Neural cell (in vitro differentiated cells): ENCODE measurements at regions not wholly inside any gene's neighbourhood (a gene's known extent, or its start where the extent isn't known, plus 50 kb on each side); places are given as distances from the start of the nearest gene placed in this dataset.

ENCODE experiments used
- H2AFZ ChIP-seq: fragments of 200-600, 300-800 bp; sonication (generic), shearing (Covaris generic); 2 replicates; pipeline ENCODE4 v1.6.0; 2014; ENCODE audit warnings: low read depth, mild to moderate bottlenecking, antibody characterized with exemption, low read length, moderate library complexity
- H3F3A ChIP-seq: fragments of 200-600 bp; shearing (Covaris generic); 2 replicates; pipeline ENCODE4 v1.6.1; 2016; ENCODE audit warnings: mild to moderate bottlenecking, moderate library complexity, mixed read lengths, antibody characterized with exemption, low read length; ENCODE audit not compliant: insufficient read depth, poor library complexity, severe bottlenecking
- H3K27ac ChIP-seq: fragments of 200-600, 300-800 bp; sonication (generic), shearing (Covaris generic); 2 replicates; pipeline ENCODE4 v1.5.1; 2014; ENCODE audit warnings: mild to moderate bottlenecking, low read length, moderate library complexity
- H3K27me3 ChIP-seq: fragments of 300-800, 200-600 bp; sonication (generic), shearing (Covaris generic); 2 replicates; pipeline ENCODE4 v1.6.0; 2014; ENCODE audit warnings: mild to moderate bottlenecking, low read depth, low read length, moderate library complexity; ENCODE audit not compliant: insufficient read depth
- H3K36me3 ChIP-seq: fragments of 300-800, 200-600 bp; sonication (generic), shearing (Covaris generic); 2 replicates; pipeline ENCODE4 v1.5.1; 2014; ENCODE audit warnings: mild to moderate bottlenecking, antibody characterized with exemption, low read length, moderate library complexity; ENCODE audit not compliant: insufficient read depth
- H3K4me2 ChIP-seq: fragments of 300-800, 200-600 bp; sonication (generic), shearing (Covaris generic); 2 replicates; pipeline ENCODE4 v1.6.0; 2014; ENCODE audit warnings: mild to moderate bottlenecking, low read length
- H3K4me3 ChIP-seq: fragments of 300-800, 200-600 bp; sonication (generic), shearing (Covaris generic); 2 replicates; pipeline ENCODE4 v1.5.1; 2014; ENCODE audit warnings: mild to moderate bottlenecking, low read length, moderate library complexity
- H3K79me2 ChIP-seq: fragments of 200-600 bp; shearing (Covaris generic); replicated peaks from 2 replicates; pipeline ENCODE4 v1.6.0; 2014; ENCODE audit warnings: mild to moderate bottlenecking, low read length, moderate library complexity; ENCODE audit not compliant: insufficient read depth
- H3K9ac ChIP-seq: fragments of 300-800, 200-600 bp; sonication (generic), shearing (Covaris generic); 2 replicates; pipeline ENCODE4 v1.6.1; 2016; ENCODE audit warnings: mild to moderate bottlenecking, low read length, mixed read lengths
- H3K9me2 ChIP-seq: fragments of 200-600 bp; shearing (Covaris generic); 2 replicates; pipeline ENCODE4 v1.6.1; 2016; ENCODE audit warnings: mild to moderate bottlenecking, low read length, mixed read lengths; ENCODE audit not compliant: insufficient read depth
- H3K9me3 ChIP-seq: fragments of 200-600, 300-800 bp; sonication (generic), shearing (Covaris generic); 2 replicates; pipeline ENCODE4 v1.6.1; 2016; ENCODE audit warnings: mild to moderate bottlenecking, mixed run types, low read length, moderate library complexity, mixed read lengths
- H4K20me1 ChIP-seq: fragments of 200-600 bp; shearing (Covaris generic); 2 replicates; pipeline ENCODE4 v1.6.1; 2016; ENCODE audit warnings: mild to moderate bottlenecking, mixed run types; ENCODE audit not compliant: insufficient read depth
- CTCF ChIP-seq: fragments of 450-650 bp; IDR thresholded peaks from 2 replicates; pipeline ENCODE4 v1.5.1; 2014; ENCODE audit warnings: antibody characterized with exemption, mild to moderate bottlenecking, moderate library complexity; ENCODE audit not compliant: poor library complexity, severe bottlenecking
- EP300 ChIP-seq: fragments of 450-650 bp; conservative IDR thresholded peaks from 2 replicates; pipeline ENCODE4 v1.6.1; 2014; ENCODE audit warnings: antibody characterized with exemption, mild to moderate bottlenecking, moderate library complexity; ENCODE audit not compliant: poor library complexity, severe bottlenecking
- EZH2 ChIP-seq: fragments of 200-600, 300-800 bp; shearing (Covaris generic), sonication (generic); IDR thresholded peaks from 2 replicates; pipeline ENCODE4 v1.6.1; 2014; ENCODE audit warnings: antibody characterized with exemption, low read length, borderline replicate concordance, mild to moderate bottlenecking; ENCODE audit not compliant: insufficient read depth, poor library complexity, severe bottlenecking
- MXI1 ChIP-seq: fragments of 450-650 bp; conservative IDR thresholded peaks from 2 replicates; pipeline ENCODE4 v1.6.1; 2014; ENCODE audit warnings: antibody characterized with exemption, mild to moderate bottlenecking; ENCODE audit not compliant: poor library complexity, severe bottlenecking
- POLR2AphosphoS5 ChIP-seq: IDR thresholded peaks from 2 replicates; pipeline ENCODE4 v1.6.1; 2012
- RAD21 ChIP-seq: fragments of 450-650 bp; conservative IDR thresholded peaks from 2 replicates; pipeline ENCODE4 v1.6.1; 2014; ENCODE audit warnings: antibody characterized with exemption, mild to moderate bottlenecking, moderate library complexity
- REST ChIP-seq: IDR thresholded peaks from 2 replicates; pipeline ENCODE4 v1.6.1; 2012; ENCODE audit warnings: borderline replicate concordance
- SMC3 ChIP-seq: fragments of 450-650 bp; conservative IDR thresholded peaks from 2 replicates; pipeline ENCODE4 v1.6.1; 2014; ENCODE audit warnings: antibody characterized with exemption, mild to moderate bottlenecking, moderate library complexity; ENCODE audit not compliant: poor library complexity
- TAF1 ChIP-seq: IDR thresholded peaks from 2 replicates; pipeline ENCODE4 v1.6.1; 2012; ENCODE audit warnings: low read depth

GRCh38 chr1:87733386-87733785, 404.7 kb downstream of the LMO4 start:
- no peaks in the 10 kb centered on the region for H3F3A ChIP-seq
- H3K4me2 ChIP-seq, result no peak overlapping the region
- no peaks in the 10 kb centered on the region for H3K9me3 ChIP-seq
- no peaks in the 10 kb centered on the region for H3K9me2 ChIP-seq
- no peak overlapping the region for H3K9ac ChIP-seq
- H3K79me2 ChIP-seq, result no peaks in the 10 kb centered on the region
- H3K27ac ChIP-seq, result no peak overlapping the region
- H3K36me3 ChIP-seq, result no peaks in the 10 kb centered on the region
- TF ChIP-seq SMC3 (no peak), MXI1 (no peak), POLR2AphosphoS5 (no peak), TAF1 (no peak), EP300 (no peak), EZH2 (no peak), CTCF (no peak), RAD21 (no peak), REST (no peak)
- H2AFZ ChIP-seq, result no peak overlapping the region
- H3K4me3 ChIP-seq, result no peak overlapping the region
- no peaks in the 10 kb centered on the region for H4K20me1 ChIP-seq
- no peaks in the 10 kb centered on the region for H3K27me3 ChIP-seq

- Histone ChIP-seq H3K4me2 (no peak overlapping the region), H3F3A (no peaks in the 10 kb centered on the region), H3K27me3 (no peaks in the 10 kb centered on the region), H3K9me3 (no peaks in the 10 kb centered on the region), H3K9me2 (no peaks in the 10 kb centered on the region), H3K79me2 (no peaks in the 10 kb centered on the region), H3K27ac (no peak overlapping the region), H2AFZ (no peak overlapping the region), H4K20me1 (no peaks in the 10 kb centered on the region), H3K4me3 (no peak overlapping the region), H3K9ac (no peak overlapping the region), H3K36me3 (no peaks in the 10 kb centered on the region)
- no peak for TF ChIP-seq REST
- TF ChIP-seq POLR2AphosphoS5, result no peak
- no peak for TF ChIP-seq SMC3
- no peak for TF ChIP-seq EP300
- TF ChIP-seq EZH2, result no peak
- TF ChIP-seq RAD21, result no peak
- TF ChIP-seq MXI1, result no peak
- no peak for TF ChIP-seq CTCF
- no peak for TF ChIP-seq TAF1
Measured at GRCh38 chr1:87735750-87736149, 407.1 kb downstream of the LMO4 start.
